Natural killer cell (primary cell): ENCODE measurements at regions not wholly inside any gene's neighbourhood (a gene's known extent, or its start where the extent isn't known, plus 50 kb on each side); places are given as distances from the start of the nearest gene placed in this dataset.

Experiments used
- ATAC-seq, 3 donors: fragments of 150-1000 bp in 2 of 3; fragments of 200-7000 bp in 1 of 3; cut with Tn5 transposase; 1 replicate in 1 of 3; 2 replicates in 2 of 3; pipeline ENCODE4 v1.10.0; 2021; ENCODE audit warnings: mild to moderate bottlenecking in 2 of 3, moderate library complexity in 2 of 3
- DNase-seq, 2 donors: peaks; one replicate each; pipeline versions ENCODE4 v3.0.0 to v3.0.0-alpha.2; 2013 to 2021; ENCODE audit warnings: mixed read lengths in 1 of 2
- H3K27ac ChIP-seq: one replicate; pipeline ENCODE4 v1.5.1; 2013; ENCODE audit warnings: mild to moderate bottlenecking, low read length
- H3K27me3 ChIP-seq: one replicate; pipeline ENCODE4 v1.6.1; 2013; ENCODE audit warnings: low read length; ENCODE audit not compliant: control insufficient read depth, insufficient read depth
- H3K36me3 ChIP-seq: one replicate; pipeline ENCODE4 v1.6.1; 2013; ENCODE audit warnings: low read length; ENCODE audit not compliant: control insufficient read depth, insufficient read depth
- H3K4me1 ChIP-seq: one replicate; pipeline ENCODE4 v1.6.1; 2013; ENCODE audit warnings: low read length; ENCODE audit not compliant: control insufficient read depth, insufficient read depth
- H3K4me3 ChIP-seq: one replicate; pipeline ENCODE4 v1.5.1; 2013; ENCODE audit warnings: low read length
- H3K9me3 ChIP-seq: one replicate; pipeline ENCODE4 v1.6.1; 2013; ENCODE audit warnings: low read length; ENCODE audit not compliant: control insufficient read depth, insufficient read depth
- H3K27ac Mint-ChIP-seq, 2 donors: one replicate each; pipeline ENCODE4 v1.8.0; 2022; ENCODE audit warnings: mild to moderate bottlenecking in 2 of 2, mixed read lengths in 2 of 2, moderate library complexity in 1 of 2
- H3K27me3 Mint-ChIP-seq, 2 donors: one replicate each; pipeline ENCODE4 v1.8.0; 2022; ENCODE audit warnings: low read depth in 2 of 2, mixed read lengths in 2 of 2
- H3K36me3 Mint-ChIP-seq: one replicate; pipeline ENCODE4 v1.8.0; 2022; ENCODE audit warnings: mixed read lengths
- H3K4me1 Mint-ChIP-seq, 2 donors: one replicate each; pipeline ENCODE4 v1.8.0; 2022; ENCODE audit warnings: mixed read lengths in 2 of 2
- H3K4me3 Mint-ChIP-seq: one replicate; pipeline ENCODE4 v1.8.0; 2022; ENCODE audit warnings: mild to moderate bottlenecking, moderate library complexity, mixed read lengths
- H3K9me3 Mint-ChIP-seq, 2 donors: one replicate each; pipeline ENCODE4 v1.8.0; 2022; ENCODE audit warnings: mixed read lengths in 2 of 2
- WGBS: methylation state at CpG from one replicate; pipeline ENCODE4 v1.1.7; 2013; ENCODE audit warnings: missing lambda C conversion rate; ENCODE audit not compliant: insufficient coverage; 5-methylcytosine and 5-hydroxymethylcytosine counted together
- intact Hi-C: fragments of 100-400 bp; cut with micrococcal nuclease; formaldehyde crosslinking; loops from one replicate; pipeline ENCODE4 v1.14.2; 2022
- TF ChIP-seq, protein P1 (sequence below): fragments of 200-600 bp; IDR thresholded peaks from one replicate; pipeline ENCODE4 v1.8.0; 2022; ENCODE audit warnings: antibody characterized with exemption

DNA sequence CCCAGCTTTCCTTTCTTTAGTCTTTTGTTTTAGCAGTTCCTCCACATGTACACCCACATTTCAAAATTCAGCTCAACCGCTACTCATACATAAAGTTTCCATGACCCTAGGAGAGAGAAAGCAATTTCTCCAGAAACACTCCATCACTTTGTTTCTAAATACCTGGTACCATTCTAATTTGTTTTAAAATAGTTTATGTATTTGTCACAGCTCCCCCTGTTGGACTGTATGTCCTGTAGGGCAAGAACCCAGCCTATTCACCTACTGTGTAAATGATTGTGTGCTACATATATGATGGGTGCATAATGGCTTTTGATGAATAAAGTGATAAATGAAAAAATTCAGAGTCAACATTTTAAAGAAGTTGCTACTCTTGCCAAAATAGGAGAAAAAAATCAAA lies 139.1 kb downstream of the COX7C start:
- DNase-seq (no peak), ATAC-seq (no peak)
- Mint-ChIP-seq H3K27ac (no peak overlapping the region), H3K4me1 (no peaks in the 10 kb centered on the region), H3K9me3 (peaks cover 10 to 16% of the 10 kb centered on the region in 2 donors), H3K4me3 (no peak overlapping the region), H3K27me3 (no peaks in the 10 kb centered on the region), H3K36me3 (no peaks in the 10 kb centered on the region)
- 92% methylated on average over 1 of the region's 1 CpG for WGBS
- Histone ChIP-seq H3K9me3 (no peaks in the 10 kb centered on the region), H3K27ac (no peak overlapping the region), H3K36me3 (no peaks in the 10 kb centered on the region), H3K27me3 (no peaks in the 10 kb centered on the region), H3K4me3 (no peak overlapping the region), H3K4me1 (no peaks in the 10 kb centered on the region)
- TF ChIP-seq, protein P1, sequence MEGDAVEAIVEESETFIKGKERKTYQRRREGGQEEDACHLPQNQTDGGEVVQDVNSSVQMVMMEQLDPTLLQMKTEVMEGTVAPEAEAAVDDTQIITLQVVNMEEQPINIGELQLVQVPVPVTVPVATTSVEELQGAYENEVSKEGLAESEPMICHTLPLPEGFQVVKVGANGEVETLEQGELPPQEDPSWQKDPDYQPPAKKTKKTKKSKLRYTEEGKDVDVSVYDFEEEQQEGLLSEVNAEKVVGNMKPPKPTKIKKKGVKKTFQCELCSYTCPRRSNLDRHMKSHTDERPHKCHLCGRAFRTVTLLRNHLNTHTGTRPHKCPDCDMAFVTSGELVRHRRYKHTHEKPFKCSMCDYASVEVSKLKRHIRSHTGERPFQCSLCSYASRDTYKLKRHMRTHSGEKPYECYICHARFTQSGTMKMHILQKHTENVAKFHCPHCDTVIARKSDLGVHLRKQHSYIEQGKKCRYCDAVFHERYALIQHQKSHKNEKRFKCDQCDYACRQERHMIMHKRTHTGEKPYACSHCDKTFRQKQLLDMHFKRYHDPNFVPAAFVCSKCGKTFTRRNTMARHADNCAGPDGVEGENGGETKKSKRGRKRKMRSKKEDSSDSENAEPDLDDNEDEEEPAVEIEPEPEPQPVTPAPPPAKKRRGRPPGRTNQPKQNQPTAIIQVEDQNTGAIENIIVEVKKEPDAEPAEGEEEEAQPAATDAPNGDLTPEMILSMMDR: no peak
- intact Hi-C loops: no loop called here

DNA sequence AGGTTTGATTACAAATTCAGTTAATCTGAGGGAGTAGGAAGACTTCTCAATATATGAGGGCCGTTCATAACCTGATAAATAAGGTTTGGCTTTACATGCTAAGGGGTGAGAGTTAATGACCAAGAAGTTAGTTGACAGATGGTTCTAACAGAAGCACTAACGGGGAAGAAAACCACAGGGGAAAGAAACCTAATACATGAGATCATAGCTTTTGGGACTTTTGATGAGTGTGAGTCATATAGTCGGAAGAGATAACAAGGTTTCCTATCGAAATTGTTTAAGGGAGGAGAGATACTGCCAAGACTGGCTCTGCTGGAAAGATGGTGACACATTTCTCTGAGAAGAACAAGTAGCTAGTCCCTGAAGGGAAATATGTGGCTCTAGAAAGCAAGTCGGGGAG lies 140.1 kb downstream of the COX7C start:
- intact Hi-C loops: no loop called here
- peaks cover 10 to 16% of the 10 kb centered on the region in 2 donors for H3K9me3 Mint-ChIP-seq
- Histone ChIP-seq H3K9me3 (no peaks in the 10 kb centered on the region), H3K27me3 (no peaks in the 10 kb centered on the region), H3K27ac (no peak overlapping the region), H3K4me3 (no peak overlapping the region), H3K36me3 (no peaks in the 10 kb centered on the region), H3K4me1 (no peaks in the 10 kb centered on the region)
- H3K36me3 Mint-ChIP-seq: no peaks in the 10 kb centered on the region
- H3K27me3 Mint-ChIP-seq: no peaks in the 10 kb centered on the region
- no peaks in the 10 kb centered on the region for H3K4me1 Mint-ChIP-seq
- 78% methylated on average over 5 of the region's 5 CpGs for WGBS
- H3K27ac Mint-ChIP-seq: no peak overlapping the region
- no peak overlapping the region for H3K4me3 Mint-ChIP-seq
- ATAC-seq (no peak), DNase-seq (no peak)
- TF ChIP-seq, protein P1: no peak

DNA sequence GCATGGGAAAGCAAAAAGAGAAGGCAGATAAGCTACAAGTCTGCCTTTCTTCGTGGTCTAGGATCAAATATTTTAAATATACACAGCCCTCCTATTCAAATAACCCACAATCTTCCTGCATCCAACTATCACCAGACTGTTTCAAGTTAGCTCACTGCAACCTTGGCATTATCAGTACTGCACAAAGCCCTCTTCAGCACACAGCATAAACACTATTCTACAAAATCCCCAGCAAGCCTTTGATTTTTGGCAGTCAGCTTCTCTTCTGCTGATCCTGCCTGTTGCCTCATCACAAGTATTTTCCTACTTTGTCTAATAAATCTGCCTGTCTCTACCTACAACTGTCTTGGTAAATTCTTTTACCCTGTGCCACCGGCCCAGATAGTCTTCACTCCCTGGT lies 142.9 kb downstream of the COX7C start:
- no peak for ATAC-seq
- intact Hi-C loops: no loop called here
- no peak overlapping the region for H3K4me3 Mint-ChIP-seq
- H3K4me1 Mint-ChIP-seq: no peaks in the 10 kb centered on the region
- no peaks in the 10 kb centered on the region for H3K27me3 Mint-ChIP-seq
- Histone ChIP-seq H3K4me1 (no peaks in the 10 kb centered on the region), H3K27me3 (no peaks in the 10 kb centered on the region), H3K36me3 (no peaks in the 10 kb centered on the region), H3K9me3 (no peaks in the 10 kb centered on the region), H3K4me3 (no peak overlapping the region), H3K27ac (no peak overlapping the region)
- TF ChIP-seq, protein P1: no peak
- peaks cover 16% of the 10 kb centered on the region in 2 donors for H3K9me3 Mint-ChIP-seq
- H3K36me3 Mint-ChIP-seq: no peaks in the 10 kb centered on the region
- no peak for DNase-seq
- no peak overlapping the region for H3K27ac Mint-ChIP-seq
- 64% methylated on average over 2 of the region's 2 CpGs for WGBS

DNA sequence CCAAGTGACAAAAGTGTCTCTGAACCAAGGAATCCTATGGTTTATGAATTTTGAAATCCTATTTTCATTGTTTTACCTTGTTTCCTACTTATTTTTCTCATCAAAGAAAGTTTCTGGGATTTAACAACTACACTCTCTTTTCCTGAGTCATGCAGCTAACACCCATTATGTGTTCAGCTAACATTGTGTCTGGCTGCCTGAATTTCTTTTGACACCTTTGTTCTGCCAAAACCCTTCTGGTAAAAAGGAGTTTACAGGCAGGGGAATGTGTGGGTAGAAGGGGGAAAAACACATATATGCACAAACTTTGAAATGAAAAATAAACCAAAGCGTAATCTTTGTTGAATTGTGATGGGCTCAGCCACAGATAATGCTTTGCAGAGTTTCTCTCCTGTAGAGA lies 146.2 kb downstream of the COX7C start:
- H3K4me1 ChIP-seq: no peaks in the 10 kb centered on the region
- H3K9me3 Mint-ChIP-seq: peaks cover 4 to 6% of the 10 kb centered on the region in 2 donors
- H3K36me3 Mint-ChIP-seq: no peaks in the 10 kb centered on the region
- H3K27ac Mint-ChIP-seq: no peak overlapping the region
- no peak overlapping the region for H3K27ac ChIP-seq
- H3K4me3 Mint-ChIP-seq: no peak overlapping the region
- intact Hi-C loops: no loop called here
- H3K4me3 ChIP-seq: no peak overlapping the region
- DNase-seq (no peak), ATAC-seq (no peak)
- no peaks in the 10 kb centered on the region for H3K27me3 Mint-ChIP-seq
- no peaks in the 10 kb centered on the region for H3K4me1 Mint-ChIP-seq
- H3K9me3 ChIP-seq: no peaks in the 10 kb centered on the region
- 100% methylated on average over 1 of the region's 1 CpG for WGBS
- H3K36me3 ChIP-seq: no peaks in the 10 kb centered on the region
- no peaks in the 10 kb centered on the region for H3K27me3 ChIP-seq
- TF ChIP-seq, protein P1: no peak
